ENCODE measurements at regions not wholly inside any gene's neighbourhood (a gene's known extent, or its start where the extent isn't known, plus 50 kb on each side); places are given as distances from the start of the nearest gene placed in this dataset.

GRCh38 chr3:87329065-87329464 lies 52.7 kb upstream of the POU1F1 start:
- Histone ChIP-seq H4K20me1 (ENCODE audit: control insufficient read depth, insufficient read depth, insufficient read length) (no peaks in the 10 kb centered on the region), H3K9ac (ENCODE audit: extremely low read depth, insufficient read length, low read length) (no peak overlapping the region), H3K4me2 (ENCODE audit: insufficient read depth, insufficient read length, low read length) (no peak overlapping the region), H3K18ac (ENCODE audit: insufficient read length, low read depth, low read length) (no peak overlapping the region), H3K23me2 (ENCODE audit: insufficient read length, low read depth, low read length, poor library complexity, severe bottlenecking) (no peaks in the 10 kb centered on the region), H2BK5ac (ENCODE audit: insufficient read length, low read length) (no peak overlapping the region), H2AK5ac (ENCODE audit: insufficient read length, low read length) (no peak overlapping the region), H4K91ac (ENCODE audit: insufficient read length, low read depth, low read length) (no peak overlapping the region), H3K14ac (ENCODE audit: insufficient read depth, low read length) (no peak overlapping the region), H4K5ac (ENCODE audit: insufficient read length, low read depth, low read length) (no peak overlapping the region), H2AFZ (ENCODE audit: low read length) (no peak overlapping the region), H3K27ac (ENCODE audit: insufficient read length, low read depth, low read length) (no peak overlapping the region), H2BK20ac (ENCODE audit: low read depth, low read length, poor library complexity, severe bottlenecking) (no peak overlapping the region), H3K23ac (ENCODE audit: insufficient read length, low read depth, low read length) (no peak overlapping the region), H3K56ac (ENCODE audit: insufficient read length, low read depth, low read length) (no peak overlapping the region), H3K27me3 (ENCODE audit: insufficient read depth, low read length) (no peaks in the 10 kb centered on the region), H3K79me2 (ENCODE audit: insufficient read depth, low read length) (no peaks in the 10 kb centered on the region), H2BK12ac (ENCODE audit: insufficient read length, low read depth, low read length) (no peak overlapping the region), H2BK15ac (ENCODE audit: low read depth, low read length) (no peak overlapping the region), H3K9me3 (ENCODE audit: control insufficient read depth, low read depth, low read length) (no peaks in the 10 kb centered on the region), H3K79me1 (ENCODE audit: insufficient read depth, low read depth, low read length, poor library complexity, severe bottlenecking) (no peaks in the 10 kb centered on the region), H4K8ac (replicated peaks; ENCODE audit: insufficient read length, low read depth, low read length) (no peak overlapping the region), H3T11ph (ENCODE audit: low read length) (no peak overlapping the region), H3K4ac (ENCODE audit: low read depth, low read length) (no peak overlapping the region), H3K4me1 (ENCODE audit: insufficient read depth, low read length) (no peaks in the 10 kb centered on the region), H2BK120ac (ENCODE audit: low read depth, low read length, poor library complexity, severe bottlenecking) (no peak overlapping the region)
- Mint-ChIP-seq H3K27me3 (ENCODE audit: low read depth) (no peaks in the 10 kb centered on the region), H3K9me3 (peaks cover 8% of the 10 kb centered on the region in 2 experiments; a peak in 4 of 5 replicates), H3K27ac (no peak overlapping the region), H3K4me1 (no peaks in the 10 kb centered on the region), H3K4me3 (no peak overlapping the region), H3K36me3 (ENCODE audit: insufficient read depth in 1 of 3, low read depth in 3 of 3) (peaks cover 0 to 4% (median 0%) of the 10 kb centered on the region in 3 experiments; a peak in 1 of 7 replicates)
- TF ChIP-seq, protein P1, sequence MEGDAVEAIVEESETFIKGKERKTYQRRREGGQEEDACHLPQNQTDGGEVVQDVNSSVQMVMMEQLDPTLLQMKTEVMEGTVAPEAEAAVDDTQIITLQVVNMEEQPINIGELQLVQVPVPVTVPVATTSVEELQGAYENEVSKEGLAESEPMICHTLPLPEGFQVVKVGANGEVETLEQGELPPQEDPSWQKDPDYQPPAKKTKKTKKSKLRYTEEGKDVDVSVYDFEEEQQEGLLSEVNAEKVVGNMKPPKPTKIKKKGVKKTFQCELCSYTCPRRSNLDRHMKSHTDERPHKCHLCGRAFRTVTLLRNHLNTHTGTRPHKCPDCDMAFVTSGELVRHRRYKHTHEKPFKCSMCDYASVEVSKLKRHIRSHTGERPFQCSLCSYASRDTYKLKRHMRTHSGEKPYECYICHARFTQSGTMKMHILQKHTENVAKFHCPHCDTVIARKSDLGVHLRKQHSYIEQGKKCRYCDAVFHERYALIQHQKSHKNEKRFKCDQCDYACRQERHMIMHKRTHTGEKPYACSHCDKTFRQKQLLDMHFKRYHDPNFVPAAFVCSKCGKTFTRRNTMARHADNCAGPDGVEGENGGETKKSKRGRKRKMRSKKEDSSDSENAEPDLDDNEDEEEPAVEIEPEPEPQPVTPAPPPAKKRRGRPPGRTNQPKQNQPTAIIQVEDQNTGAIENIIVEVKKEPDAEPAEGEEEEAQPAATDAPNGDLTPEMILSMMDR (conservative IDR thresholded peaks at IDR 0.05) = no peak
- no CpG with 5 or more reads among the region's 1 CpG for WGBS (ENCODE audit: extremely low coverage, insufficient read length, low lambda C conversion rate)
- no peak for DNase-seq

All from H9 (cell line).